ENCODE measurements at regions not wholly inside any gene's neighbourhood (a gene's known extent, or its start where the extent isn't known, plus 50 kb on each side); places are given as distances from the start of the nearest gene placed in this dataset.

DNA sequence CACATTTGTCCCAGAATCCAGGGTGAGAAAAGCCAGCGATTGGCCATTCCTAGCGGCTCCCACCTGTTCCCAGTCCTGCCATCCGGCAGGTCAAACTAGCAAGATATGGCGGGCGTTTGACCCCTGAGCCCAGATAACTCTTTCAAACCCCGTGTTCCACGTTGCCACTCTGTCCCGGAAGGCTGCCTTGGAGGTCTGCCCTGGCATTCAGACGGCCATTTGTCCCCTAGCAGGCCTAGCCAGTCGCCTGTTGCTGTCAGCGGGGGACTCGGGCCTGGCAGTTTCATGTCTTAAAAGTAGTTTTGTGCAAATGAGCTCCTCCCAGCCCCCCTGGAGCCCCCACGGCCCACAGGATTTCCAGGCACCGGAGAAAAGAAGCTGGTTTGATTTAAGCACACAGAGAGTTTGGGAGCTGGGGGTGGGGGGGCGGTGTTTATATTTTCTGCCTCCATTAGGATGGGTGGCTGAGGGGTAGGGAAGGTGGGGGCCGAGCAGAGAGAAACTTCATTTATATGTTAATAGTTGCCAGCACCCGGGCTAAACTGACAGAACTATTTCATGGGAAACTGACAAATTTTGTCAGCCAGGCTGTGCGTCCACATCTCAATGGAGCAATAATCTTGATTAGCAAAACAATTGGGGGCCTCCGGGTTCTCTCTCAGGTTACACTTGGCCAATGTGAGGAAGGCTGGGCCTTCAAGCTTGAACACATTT lies 240.9 kb upstream of the SALL1 start:
- ATAC-seq (no peak), DNase-seq (ENCODE audit: missing footprints) (no peak)
- intact Hi-C loops (cut with DNase I), result no loop called here

DNA sequence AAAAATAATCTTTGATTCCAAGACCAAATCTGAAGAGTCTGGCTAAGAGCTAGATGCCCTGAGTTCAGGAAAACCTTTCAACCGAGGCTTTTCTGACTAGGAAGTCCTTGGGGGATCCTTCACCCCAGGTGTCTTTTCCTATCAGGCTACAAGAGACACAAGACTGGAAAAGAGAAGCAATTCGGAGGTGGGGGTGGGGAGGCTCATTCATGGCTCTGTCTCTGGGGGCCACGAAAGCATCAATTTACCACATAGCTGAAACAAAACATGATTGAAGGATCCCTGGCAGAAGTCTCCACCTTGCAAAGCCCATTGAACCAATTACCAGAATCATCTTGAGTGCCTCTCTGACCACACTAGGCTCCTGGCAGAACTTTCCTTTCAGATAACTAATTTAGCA lies 239.8 kb upstream of the SALL1 start:
- no peak for DNase-seq (ENCODE audit: missing footprints)
- intact Hi-C loops (cut with DNase I), result no loop called here
- ATAC-seq, result no peak

DNA sequence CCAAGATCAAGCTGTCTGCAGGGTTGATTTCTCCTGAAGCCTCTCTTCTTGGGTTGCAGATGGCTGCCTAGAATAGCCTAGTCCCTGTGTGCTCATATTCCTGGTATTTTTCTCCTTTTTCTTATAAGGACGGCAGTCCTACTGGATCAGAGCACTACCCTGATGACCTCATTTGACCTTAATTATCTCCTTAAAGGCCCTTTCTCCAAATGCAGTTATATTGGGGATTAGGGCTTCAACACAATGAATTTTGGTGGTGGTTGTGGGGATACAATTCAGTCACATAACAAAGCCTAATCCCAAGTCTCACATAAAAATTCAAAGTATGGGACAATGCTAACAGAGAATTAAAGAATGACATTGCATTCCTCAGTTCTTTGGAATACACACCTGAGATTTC lies 238.8 kb upstream of the SALL1 start:
- ATAC-seq (no peak), DNase-seq (ENCODE audit: missing footprints) (no peak)
- intact Hi-C loops (cut with DNase I), result no loop called here

DNA sequence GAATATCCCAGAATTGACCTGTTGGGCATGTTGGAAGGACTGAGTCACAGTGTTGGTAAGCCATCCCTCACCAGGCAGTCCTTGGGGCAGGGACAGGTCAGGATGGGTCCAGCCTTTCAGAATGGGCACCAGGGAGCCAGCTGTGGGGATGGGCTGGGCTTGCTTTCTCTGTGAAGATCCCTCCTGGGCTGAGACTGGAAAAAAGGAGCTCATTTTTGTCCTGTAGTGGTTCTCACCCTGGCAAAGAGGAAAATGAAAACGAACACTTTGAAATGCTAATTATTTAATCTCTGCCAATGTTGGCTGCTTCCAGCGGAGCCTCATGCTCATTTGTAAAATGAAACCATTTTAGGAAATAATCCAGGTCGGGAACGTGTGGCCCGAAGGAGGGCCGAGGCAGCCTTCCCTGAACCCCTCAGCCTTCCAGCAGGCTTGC lies 237.5 kb upstream of the SALL1 start:
- DNase-seq (ENCODE audit: missing footprints), result no peak
- intact Hi-C loops (cut with DNase I), result no loop called here
- ATAC-seq, result no peak

DNA sequence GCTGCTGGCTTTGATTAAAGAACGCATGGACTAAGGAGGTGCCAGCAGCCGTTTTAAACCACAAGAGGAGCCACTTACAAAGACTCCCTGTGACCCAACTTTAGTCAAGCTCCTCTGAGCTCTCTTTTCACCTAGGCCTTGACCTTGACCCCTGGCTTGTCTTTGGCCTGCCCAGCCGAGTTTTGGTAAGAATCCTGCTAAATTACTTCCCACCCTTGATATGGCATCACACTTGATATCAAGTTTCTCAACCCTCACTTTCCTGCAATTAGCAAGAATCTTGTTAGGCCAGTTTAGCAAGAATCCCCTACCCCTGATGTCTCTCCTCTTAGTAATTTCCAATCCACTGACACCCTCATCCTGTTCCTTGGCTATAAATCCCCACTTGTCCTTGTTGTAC lies 232.8 kb upstream of the SALL1 start:
- intact Hi-C loops (cut with DNase I), result no loop called here
- no peak for ATAC-seq
- no peak for DNase-seq (ENCODE audit: missing footprints)

DNA sequence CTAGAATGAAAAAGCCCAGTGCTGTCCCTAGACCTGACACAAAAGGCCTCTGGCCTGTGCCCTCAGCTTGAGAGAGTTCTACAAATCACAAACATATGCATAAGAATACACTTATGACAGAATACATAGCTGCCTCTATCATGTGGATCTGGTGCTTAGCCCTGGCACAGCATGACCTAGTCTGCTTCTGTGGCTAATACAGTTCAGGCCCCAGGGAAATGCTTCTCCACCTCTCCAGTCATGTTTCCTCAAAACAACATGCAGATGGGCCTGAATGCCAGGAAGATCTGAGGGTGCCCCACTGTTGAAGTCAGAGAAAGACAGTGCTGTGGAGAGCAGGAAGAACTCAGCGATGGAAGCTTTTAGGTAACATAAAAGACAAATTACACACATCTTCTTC lies 231.9 kb upstream of the SALL1 start:
- no peak for ATAC-seq
- no peak for DNase-seq (ENCODE audit: missing footprints)
- intact Hi-C loops (cut with DNase I), result no loop called here

DNA sequence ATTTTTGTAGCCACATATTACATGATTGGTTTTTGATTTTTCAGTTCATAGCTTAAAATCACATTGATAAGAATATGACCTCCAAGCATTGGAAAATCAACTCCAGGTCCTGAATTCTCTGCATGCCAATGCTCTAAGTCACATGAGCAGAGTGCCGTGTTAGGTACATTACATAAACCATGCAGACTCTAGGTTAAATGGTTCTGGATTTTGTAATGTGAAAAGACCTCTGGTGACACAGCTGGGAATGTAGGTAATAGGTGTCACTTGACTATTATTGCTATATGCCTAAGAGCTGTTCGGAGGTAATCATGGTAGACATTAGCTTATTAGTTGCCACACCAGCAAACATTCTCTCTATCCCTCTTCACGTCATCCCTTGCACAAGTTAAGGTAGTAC lies 231.1 kb upstream of the SALL1 start:
- DNase-seq (ENCODE audit: missing footprints), result no peak
- no peak for ATAC-seq
- intact Hi-C loops (cut with DNase I), result no loop called here

DNA sequence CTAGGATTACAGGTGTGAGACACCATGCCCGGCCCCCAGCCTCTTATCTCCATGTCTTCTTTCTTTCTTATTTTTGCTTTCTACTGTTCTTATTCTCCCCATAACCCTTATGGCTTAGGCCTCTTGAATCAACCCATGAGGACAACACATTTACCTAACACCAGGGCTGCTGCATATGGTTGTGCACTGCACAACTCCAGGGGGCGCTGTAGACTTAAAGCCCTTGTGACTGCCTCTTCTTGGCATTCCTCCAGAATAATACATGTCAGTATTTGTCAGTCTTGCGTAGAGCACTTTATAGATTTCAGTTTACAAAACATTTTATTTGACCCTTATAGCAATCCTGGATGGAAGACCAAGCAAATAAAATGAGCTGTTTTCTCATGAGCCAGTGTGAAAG lies 225.0 kb upstream of the SALL1 start:
- DNase-seq (ENCODE audit: missing footprints) (no peak), ATAC-seq (no peak)
- intact Hi-C loops (cut with DNase I), result no loop called here

DNA sequence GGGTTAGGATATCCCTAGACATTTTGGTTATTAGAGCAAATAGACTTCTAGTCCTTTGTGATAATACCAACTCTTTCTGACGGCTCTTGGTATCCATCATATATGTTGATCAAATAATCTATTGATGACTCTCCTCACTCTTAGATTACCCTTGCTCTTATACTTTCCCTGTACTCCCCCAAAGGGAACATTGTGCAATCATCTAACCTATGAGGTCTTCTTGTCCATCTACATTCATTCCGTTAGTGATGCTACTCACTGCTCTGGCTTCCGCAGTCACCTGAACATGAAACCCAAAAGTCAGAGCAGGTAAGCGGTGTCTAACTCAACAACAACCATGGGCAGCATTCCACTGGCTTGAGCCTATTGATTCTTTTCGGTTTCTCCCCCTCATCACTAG lies 223.7 kb upstream of the SALL1 start:
- no peak for DNase-seq (ENCODE audit: missing footprints)
- no peak for ATAC-seq
- intact Hi-C loops (cut with DNase I), result no loop called here

DNA sequence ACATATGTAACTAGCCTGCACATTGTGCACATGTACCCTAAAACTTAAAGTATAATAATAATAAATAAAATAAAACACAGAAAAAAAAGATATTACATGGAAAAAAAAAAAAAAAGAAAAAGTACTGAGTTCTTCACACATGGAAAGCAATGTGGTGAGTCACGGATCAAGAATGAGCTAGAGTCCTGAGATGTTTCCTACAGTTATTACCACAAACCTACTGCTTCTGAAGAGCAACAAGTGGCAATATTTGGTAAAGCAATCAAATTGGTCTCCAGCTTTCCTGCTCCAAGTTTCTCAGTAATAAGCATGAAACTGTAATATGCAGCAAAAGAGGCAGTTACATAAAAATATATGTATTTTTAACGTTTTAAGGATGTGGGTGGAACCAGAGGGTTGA lies 223.3 kb upstream of the SALL1 start:
- ATAC-seq (no peak), DNase-seq (ENCODE audit: missing footprints) (no peak)
- intact Hi-C loops (cut with DNase I), result no loop called here

DNA sequence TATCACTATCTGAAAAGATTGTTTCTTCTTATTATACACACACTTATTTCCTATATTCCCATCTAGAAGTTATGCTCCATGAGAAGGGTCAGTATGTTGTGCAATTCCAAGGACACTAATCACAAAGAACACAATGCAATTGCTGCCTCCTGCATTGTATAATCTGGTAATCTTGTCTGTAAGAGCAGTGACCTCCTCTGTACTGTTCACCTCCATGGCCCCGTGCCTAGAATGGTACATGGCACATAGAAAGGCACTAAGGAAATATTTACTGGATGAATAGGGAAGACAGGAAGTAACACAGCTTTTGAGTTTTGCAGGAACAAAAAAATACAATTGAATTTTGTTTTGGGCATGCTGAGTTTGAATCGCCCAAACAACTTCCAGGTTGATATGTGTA lies 214.6 kb upstream of the SALL1 start:
- ATAC-seq, result no peak
- no peak for DNase-seq (ENCODE audit: missing footprints)
- intact Hi-C loops (cut with DNase I), result no loop called here

DNA sequence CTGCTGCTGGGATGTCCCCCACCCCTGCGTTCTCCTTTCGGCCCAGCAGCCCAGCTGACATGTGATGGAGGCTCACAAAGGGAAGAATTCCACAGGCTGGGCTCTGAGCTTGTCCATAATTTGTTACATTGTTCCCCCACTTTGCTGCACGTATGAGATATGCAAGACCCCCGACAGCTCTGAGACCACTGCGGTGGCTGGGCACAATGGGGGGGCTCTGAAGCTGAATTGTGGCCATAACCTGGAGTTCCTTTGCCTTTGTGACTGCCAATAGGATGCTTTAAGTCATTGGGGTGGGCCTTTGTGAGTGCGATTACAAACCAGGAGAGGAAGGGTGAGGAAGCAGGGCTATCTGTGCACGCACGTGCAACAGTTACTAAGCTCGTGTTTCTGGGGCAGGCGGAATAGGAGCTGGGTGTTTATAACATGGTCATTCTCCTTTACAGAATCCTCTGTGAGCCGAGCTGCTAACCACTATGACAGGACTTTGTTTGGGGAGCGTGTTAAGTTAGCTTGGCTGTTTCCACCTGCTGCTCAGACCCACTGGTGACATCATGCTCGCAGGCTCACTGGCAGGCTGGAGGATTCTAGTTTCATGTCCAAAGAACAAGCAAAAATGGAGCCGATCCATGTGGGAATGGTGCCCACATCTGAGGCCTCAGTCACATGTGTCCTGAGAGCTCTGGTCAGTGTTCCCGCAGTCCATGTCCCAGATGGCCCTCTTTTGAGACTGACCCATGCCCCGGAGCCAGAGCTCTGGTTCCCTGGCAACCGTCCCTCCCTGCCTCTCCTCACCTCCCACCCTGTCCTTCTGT lies 208.3 kb upstream of the SALL1 start:
- ATAC-seq (no peak), DNase-seq (ENCODE audit: missing footprints) (no peak)
- intact Hi-C loops (cut with DNase I), result no loop called here

DNA sequence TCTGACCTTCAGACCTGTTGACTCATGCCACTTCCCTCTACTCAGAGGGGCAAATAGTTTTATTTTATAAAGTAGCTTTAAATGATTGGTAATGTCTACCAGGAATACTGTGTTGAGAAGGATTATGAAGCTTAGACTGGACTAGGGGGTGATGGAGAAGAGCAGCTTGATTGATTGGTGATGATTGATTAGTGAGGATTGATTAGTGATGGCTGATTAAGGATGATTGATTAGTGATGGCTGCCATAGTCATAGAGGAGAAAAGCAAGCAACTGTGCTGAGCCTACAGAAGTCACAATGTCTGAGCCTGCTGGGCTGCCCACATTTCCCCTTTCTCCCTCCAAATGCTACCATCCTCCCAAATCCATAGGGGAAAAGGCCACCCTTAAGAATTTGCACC lies 206.8 kb upstream of the SALL1 start:
- DNase-seq (ENCODE audit: missing footprints) (no peak), ATAC-seq (no peak)
- intact Hi-C loops (cut with DNase I), result no loop called here

DNA sequence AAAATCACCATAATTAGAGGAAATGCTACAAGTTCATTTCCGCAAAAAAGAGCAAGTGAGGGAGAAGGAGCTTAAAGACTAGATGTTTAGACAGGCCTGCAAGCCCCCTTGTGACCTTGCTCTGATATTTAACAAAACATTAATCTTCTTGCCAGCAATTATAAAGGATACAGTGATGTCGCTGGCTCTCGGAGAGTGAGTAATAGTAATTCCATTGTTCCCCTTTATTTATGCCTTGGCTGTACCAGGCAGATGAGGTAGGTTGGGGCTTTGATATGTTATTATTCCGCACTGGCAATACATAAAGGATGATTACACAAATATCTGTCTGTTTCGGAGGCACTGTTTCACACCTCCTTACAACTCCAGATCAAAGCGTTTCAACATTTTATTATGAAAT lies 204.8 kb upstream of the SALL1 start:
- ATAC-seq (no peak), DNase-seq (ENCODE audit: missing footprints) (no peak)
- intact Hi-C loops (cut with DNase I), result no loop called here

DNA sequence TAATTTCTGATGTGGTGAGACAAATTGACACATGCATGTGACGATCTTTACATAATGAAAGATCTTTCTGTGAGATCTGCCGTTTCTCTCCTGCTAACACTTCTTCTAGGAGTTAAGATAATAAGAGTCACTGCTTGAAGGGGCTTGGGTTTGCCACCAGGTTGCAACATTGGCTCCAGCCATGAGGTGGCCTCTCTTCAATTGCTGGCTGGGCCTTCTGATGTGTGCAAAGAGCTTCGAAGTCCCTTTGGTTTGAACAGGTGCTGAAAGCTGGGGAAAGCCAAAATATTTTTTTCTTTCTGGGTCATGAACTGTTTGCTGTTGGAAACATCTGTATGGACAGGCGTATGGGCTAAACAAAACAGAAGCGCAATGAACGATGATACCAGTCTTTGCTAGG lies 204.1 kb upstream of the SALL1 start:
- no peak for ATAC-seq
- intact Hi-C loops (cut with DNase I), result no loop called here
- no peak for DNase-seq (ENCODE audit: missing footprints)

DNA sequence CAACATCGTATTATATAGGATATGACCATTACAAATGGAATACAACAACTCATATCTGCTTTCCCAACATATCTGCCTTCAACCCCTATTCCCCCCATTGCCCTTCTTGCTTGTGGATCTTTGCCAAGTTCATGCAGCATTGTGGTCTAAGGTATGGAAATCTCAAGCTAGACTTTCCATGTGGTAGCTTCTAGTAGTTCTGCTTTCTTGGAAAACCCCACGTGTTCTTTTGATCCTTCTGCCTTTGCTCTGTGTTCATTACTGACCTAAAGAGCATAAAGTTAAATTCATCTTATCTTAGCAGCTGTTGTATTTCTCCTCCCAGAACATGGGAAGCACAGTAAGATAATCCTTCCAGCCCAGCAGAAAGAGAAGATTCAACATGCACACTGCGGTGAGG lies 202.0 kb upstream of the SALL1 start:
- no peak for DNase-seq (ENCODE audit: missing footprints)
- intact Hi-C loops (cut with DNase I), result no loop called here

DNA sequence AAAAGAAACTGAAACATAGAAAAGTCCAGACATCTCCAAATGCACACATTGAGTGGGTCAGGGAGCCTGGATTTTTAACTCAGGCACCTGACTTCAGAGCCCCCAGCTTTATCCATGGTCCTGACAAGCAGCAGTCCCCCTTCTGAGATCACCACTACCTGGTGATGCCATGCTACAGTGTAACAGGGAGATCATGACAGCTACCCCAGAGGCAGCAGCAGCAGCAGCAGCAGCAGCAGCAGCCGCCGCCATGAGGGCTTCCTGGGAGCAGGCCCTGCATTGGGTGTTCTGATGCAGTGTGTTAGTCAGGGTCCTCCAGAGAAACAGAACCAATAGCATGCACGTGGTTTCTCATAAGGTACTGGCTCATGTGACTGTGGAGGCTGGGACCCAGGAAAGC lies 198.6 kb upstream of the SALL1 start:
- no peak for DNase-seq (ENCODE audit: missing footprints)
- intact Hi-C loops (cut with DNase I), result no loop called here
- ATAC-seq, result no peak

More for the DNA sequence above, 202.0 kb upstream of the SALL1 start:
- ATAC-seq, result no peak

DNA sequence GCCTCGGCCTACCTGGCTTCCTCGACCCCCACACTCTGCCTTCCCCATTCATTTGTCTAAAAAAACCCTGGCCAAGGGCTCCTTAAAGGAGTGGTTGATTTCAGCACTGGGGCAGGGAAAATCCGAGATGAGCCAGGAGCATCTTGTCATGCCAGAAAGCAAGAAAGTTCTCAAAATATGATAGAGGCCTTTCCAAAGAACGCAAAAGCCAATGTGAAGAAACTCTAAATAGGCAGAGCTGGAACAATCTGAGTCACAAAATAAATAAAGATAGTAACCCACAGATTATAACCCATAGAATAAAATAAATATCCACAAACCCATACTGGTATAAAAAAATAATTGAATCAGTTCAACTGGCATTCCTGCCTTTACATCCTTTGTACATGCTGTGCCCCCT lies 192.3 kb upstream of the SALL1 start:
- DNase-seq (ENCODE audit: missing footprints) (no peak), ATAC-seq (no peak)
- intact Hi-C loops (cut with DNase I), result no loop called here

DNA sequence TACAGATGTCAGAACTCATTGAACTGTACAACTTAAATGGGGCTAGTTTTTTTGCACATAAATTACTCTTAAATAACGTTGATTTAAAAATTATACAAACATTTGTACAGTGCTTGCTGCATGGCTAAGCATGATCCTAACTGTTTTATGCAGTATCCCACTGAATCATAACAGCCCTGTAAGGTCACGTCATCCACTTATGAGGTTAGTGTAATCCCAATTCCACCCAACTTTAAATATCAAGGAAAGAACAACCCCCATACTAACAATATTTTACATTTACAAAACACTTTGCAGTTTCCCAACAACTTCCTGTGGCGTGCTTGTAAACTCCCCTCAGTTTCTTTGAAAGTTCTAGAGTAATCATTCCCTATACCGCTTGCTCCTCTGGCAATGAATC lies 190.1 kb upstream of the SALL1 start:
- DNase-seq (ENCODE audit: missing footprints) (no peak), ATAC-seq (no peak)
- intact Hi-C loops (cut with DNase I), result no loop called here

DNA sequence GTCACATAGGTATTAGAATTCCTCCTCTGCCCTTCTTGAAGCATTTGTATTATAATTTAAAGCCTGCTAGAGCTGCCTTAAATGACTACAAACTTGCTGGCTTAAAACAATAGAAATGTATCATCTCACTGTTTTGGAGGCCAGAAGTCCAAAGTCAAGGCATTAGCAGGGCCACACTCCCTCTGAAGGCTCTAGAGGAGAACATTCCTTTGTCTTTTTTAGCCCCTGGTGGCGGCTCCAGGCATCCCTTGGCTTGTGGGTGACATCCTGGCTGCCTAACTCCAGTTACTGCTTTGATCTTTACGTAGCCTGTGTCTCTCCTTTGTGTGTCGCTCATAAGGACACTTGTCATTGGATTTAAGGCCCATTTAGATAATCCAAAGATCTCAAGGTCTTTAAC lies 186.6 kb upstream of the SALL1 start:
- no peak for ATAC-seq

DNA sequence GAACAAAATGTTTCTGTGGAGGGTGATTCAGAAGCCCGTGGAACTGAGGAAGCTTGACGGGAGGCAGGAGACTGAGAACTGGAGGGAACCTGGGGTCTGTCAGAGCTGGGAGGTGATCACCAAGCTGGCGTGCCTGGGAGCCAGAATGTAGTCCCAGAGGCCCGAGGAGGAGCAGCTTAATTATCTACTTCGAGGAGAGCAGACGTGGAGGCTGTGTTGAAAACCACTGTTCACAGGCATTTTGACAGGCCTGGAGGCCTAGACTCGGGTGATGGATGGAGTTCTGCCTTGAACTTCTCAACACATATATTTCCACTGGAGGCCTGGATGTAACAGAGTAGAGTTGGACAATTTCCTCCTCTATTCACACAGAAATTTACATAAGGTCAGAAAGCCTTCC lies 177.7 kb upstream of the SALL1 start:
- intact Hi-C loops (cut with DNase I), result no loop called here
- DNase-seq (ENCODE audit: missing footprints), result no peak
- ATAC-seq, result no peak

More for the DNA sequence above, 186.6 kb upstream of the SALL1 start:
- intact Hi-C loops (cut with DNase I), result no loop called here
- no peak for DNase-seq (ENCODE audit: missing footprints)
